A673 (cell line): ENCODE measurements at regions not wholly inside any gene's neighbourhood (a gene's known extent, or its start where the extent isn't known, plus 50 kb on each side); places are given as distances from the start of the nearest gene placed in this dataset.

Source experiments
- CTCF ChIP-seq: fragments of 300-800, 200-600 bp; sonication (generic); conservative IDR thresholded peaks from 2 replicates; pipeline ENCODE4 v1.5.1; 2017; ENCODE audit warnings: low read depth, mild to moderate bottlenecking, antibody characterized with exemption, low read length, moderate library complexity, mixed read lengths
- EZH2 ChIP-seq: fragments of 200-600 bp; sonication (generic); IDR thresholded peaks from 2 replicates; pipeline ENCODE4 v1.6.1; 2017; ENCODE audit warnings: borderline replicate concordance, low read depth, mild to moderate bottlenecking, mixed read lengths, antibody characterized with exemption, low read length; ENCODE audit not compliant: poor library complexity, severe bottlenecking

DNA sequence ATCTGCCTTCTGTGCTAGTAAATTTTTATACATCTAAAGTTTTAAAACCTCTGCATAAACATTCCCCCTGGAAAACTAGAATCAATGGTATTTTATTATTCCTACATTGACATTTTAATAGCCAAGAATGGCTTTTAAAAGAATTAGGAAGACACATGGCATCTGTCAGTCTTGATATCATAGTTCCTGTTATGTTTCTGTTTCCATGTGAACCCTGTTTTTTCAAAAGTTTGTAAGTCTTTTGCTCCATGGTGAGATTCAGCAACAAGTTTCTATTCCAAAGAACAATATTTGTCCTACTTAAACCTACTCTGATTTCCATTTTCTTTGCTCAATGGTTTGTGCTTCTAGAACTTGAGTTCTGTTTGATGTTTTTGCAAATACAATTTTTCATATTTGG is 95.2 kb downstream of the PLEKHG1 start:
- TF ChIP-seq CTCF (no peak), EZH2 (no peak)
